Upper lobe of right lung (tissue), 1 donor: ENCODE measurements at regions not wholly inside any gene's neighbourhood (a gene's known extent, or its start where the extent isn't known, plus 50 kb on each side); places are given as distances from the start of the nearest gene placed in this dataset.

ENCODE experiments used
- ATAC-seq: fragments of 200-7000 bp; cut with Tn5 transposase; one replicate; pipeline ENCODE4 v1.9.1; 2020; ENCODE audit warnings: mild to moderate bottlenecking, moderate library complexity
- DNase-seq: peaks from one replicate; pipeline ENCODE4 v3.0.0-alpha.2; 2020
- H3K27ac ChIP-seq: fragments of 200-600 bp; one replicate; pipeline ENCODE4 v1.8.0; 2022
- H3K27me3 ChIP-seq: fragments of 200-600 bp; one replicate; pipeline ENCODE4 v1.8.0; 2022; ENCODE audit warnings: mild to moderate bottlenecking
- H3K36me3 ChIP-seq: fragments of 200-600 bp; one replicate; pipeline ENCODE4 v1.8.0; 2022
- H3K4me1 ChIP-seq: fragments of 200-600 bp; one replicate; pipeline ENCODE4 v1.8.0; 2022
- H3K4me3 ChIP-seq: fragments of 200-600 bp; one replicate; pipeline ENCODE4 v1.8.0; 2022; ENCODE audit warnings: mild to moderate bottlenecking
- H3K9me3 ChIP-seq: fragments of 200-600 bp; one replicate; pipeline ENCODE4 v1.8.0; 2022
- CTCF ChIP-seq: fragments of 200-600 bp; IDR thresholded peaks from one replicate; pipeline ENCODE4 v1.8.0; 2022; ENCODE audit warnings: antibody characterized with exemption
- intact Hi-C: fragments of 100-400 bp; cut with DNase I; formaldehyde crosslinking; loops from one replicate; pipeline ENCODE4 v1.11.0; 2022
- donor health status: DM: no; HTN: yes; CAD: no; lungs with severe emphysema.

- H3K27ac ChIP-seq, result no peak overlapping the region
- TF ChIP-seq CTCF, result no peak
- intact Hi-C loops, result no loop called here
These were observed 190.3 kb upstream of the PREP start for GRCh38 chr6:105593056-105593690.

DNA sequence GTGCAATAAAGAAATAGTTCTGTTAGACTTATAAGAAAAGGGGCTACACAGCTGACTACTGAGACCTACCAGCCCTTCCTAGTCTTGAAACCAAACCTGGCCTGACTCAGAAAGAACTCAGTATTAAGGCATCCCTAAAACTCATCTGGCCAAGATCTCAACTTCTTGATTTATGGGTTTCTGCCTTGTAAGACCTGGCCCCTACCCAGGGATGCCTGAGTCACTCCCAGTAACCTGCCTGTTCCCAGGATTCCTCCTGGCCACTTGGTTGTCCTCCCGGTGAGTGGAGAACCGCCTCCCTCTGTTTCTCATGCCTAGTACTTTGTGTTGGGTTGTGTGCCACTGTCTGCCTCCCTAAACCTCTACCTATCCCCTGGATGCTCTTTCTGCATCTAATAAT is 189.4 kb upstream of the PREP start:
- H3K36me3 ChIP-seq, result no peaks in the 10 kb centered on the region
- ATAC-seq, result no peak
- no peaks in the 10 kb centered on the region for H3K9me3 ChIP-seq
- DNase-seq, result no peak
- intact Hi-C loops, result no loop called here
- H3K4me1 ChIP-seq, result peaks cover 4% of the 10 kb centered on the region
- no peak overlapping the region for H3K4me3 ChIP-seq
- H3K27me3 ChIP-seq, result no peaks in the 10 kb centered on the region
- no peak for TF ChIP-seq CTCF
- H3K27ac ChIP-seq, result no peak overlapping the region

More at GRCh38 chr6:105593056-105593690, 190.3 kb upstream of the PREP start:
- H3K27me3 ChIP-seq, result no peaks in the 10 kb centered on the region
- no peak overlapping the region for H3K4me3 ChIP-seq
- no peaks in the 10 kb centered on the region for H3K36me3 ChIP-seq
- DNase-seq (no peak), ATAC-seq (no peak)
- no peaks in the 10 kb centered on the region for H3K9me3 ChIP-seq
- peaks cover 4% of the 10 kb centered on the region for H3K4me1 ChIP-seq

DNA sequence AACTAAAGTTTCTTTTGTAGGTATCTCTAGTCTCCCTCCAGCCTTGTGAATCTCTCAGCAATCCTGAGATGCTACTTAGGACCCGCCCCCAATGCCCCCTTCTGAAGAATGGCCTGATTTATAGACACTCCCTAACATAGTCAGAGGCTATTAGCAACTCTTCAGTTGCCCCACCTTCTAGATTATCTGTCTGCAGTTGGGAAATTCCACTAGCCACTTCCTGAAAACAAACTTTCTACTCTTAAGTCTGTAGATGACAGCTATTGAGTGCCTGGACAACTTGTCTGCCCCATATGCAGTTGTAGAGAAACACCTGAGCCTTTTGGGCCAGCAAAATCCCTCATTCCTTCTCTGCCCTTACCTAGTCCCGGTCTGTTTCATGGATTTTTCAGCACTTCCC is 188.2 kb upstream of the PREP start:
- no peak overlapping the region for H3K27ac ChIP-seq
- ATAC-seq (peak; percentile 62), DNase-seq (no peak)
- H3K36me3 ChIP-seq, result no peaks in the 10 kb centered on the region
- peaks cover 4% of the 10 kb centered on the region for H3K4me1 ChIP-seq
- TF ChIP-seq CTCF, result no peak
- no peaks in the 10 kb centered on the region for H3K27me3 ChIP-seq
- intact Hi-C loops, result no loop called here
- no peaks in the 10 kb centered on the region for H3K9me3 ChIP-seq
- no peak overlapping the region for H3K4me3 ChIP-seq

DNA sequence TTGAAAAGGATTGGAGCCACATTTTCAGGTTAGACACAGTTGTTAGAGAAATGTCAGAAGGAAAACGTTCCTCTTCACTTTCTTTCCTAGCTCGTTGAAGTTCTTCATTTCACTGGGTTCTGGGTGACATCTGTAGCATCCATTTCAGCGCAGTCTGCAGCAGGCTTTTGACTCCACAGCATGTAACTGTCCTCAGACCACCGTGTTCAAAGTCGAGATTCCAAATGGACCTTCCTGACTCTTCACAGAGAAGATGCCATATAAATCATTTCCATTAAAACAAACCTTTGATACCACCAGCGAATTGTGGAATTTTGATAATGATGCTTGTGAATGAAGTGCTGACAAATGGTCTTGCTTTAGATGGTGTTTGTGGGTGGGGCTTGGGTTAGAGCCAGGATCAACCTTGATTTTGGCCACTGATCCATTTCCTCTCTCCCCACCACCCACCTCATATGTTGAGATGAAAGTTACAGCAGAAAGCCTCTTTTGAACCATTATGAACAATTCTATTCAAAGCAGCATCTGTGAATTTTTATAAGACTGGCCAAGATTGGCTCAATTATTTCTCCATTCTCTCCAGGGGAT is 185.3 kb upstream of the PREP start:
- H3K36me3 ChIP-seq, result no peaks in the 10 kb centered on the region
- ATAC-seq, result no peak
- H3K4me1 ChIP-seq, result no peaks in the 10 kb centered on the region
- H3K9me3 ChIP-seq, result no peaks in the 10 kb centered on the region
- H3K27me3 ChIP-seq, result no peaks in the 10 kb centered on the region
- no peak for DNase-seq
- TF ChIP-seq CTCF, result no peak
- intact Hi-C loops, result no loop called here
- H3K27ac ChIP-seq, result no peak overlapping the region
- H3K4me3 ChIP-seq, result no peak overlapping the region

DNA sequence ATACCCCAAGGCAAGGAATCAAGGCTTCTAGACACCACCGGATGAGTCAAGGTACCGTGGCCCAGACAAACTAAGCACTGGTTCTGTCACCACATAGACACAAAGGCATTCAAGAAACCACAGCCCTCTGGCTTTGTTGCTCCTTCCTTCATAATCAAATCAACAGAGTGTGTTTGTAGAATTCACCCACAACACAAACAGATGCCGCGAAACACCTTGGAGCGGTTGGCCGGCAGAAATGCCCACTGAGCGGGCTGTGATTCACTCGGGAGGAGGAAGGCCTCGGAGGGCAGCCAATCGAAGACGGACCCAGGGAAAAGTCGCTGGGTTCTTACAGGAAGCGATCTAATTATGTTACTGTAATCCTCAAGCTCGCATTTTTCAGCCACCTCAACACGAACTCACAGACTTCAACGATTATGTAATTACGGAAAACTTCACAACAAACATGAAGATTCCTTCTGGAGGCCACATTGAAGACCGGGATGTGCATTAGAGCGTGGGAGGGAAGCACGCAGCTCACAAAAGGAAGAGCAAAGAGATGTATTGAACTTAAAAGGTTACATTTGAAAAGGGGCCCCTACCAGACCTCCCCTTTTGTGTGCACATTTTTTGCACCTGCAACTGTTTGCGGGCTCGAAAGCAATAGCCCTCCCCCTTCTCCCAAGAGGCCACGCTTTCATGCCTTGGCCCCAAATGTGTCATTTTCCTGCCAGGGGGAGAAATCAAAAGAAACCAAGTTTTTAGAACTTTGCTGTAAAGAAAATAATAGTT is 184.7 kb upstream of the PREP start:
- ATAC-seq, result no peak
- intact Hi-C loops, result no loop called here
- TF ChIP-seq CTCF, result no peak

More for the DNA sequence above, 184.7 kb upstream of the PREP start:
- Histone ChIP-seq H3K4me1 (no peaks in the 10 kb centered on the region), H3K27ac (no peak overlapping the region), H3K9me3 (no peaks in the 10 kb centered on the region), H3K27me3 (no peaks in the 10 kb centered on the region), H3K4me3 (no peak overlapping the region), H3K36me3 (no peaks in the 10 kb centered on the region)
- no peak for DNase-seq
